ENCODE measurements at regions not wholly inside any gene's neighbourhood (a gene's known extent, or its start where the extent isn't known, plus 50 kb on each side); places are given as distances from the start of the nearest gene placed in this dataset.
A peak's percentile ranks its signal among the peaks of the same experiment; 100 is the strongest.

GRCh38 chr2:133712369-133712768, 144.1 kb upstream of the NCKAP5 start:
- H2BK120ac ChIP-seq (ENCODE audit: low read depth, low read length, poor library complexity, severe bottlenecking): no peak overlapping the region
- no CpG with 5 or more reads among the region's 3 CpGs for WGBS (ENCODE audit: extremely low coverage, insufficient read length, low lambda C conversion rate)
- DNase-seq: no peak
- no peak overlapping the region for H4K5ac ChIP-seq (ENCODE audit: insufficient read length, low read depth, low read length)
- H4K20me1 ChIP-seq (ENCODE audit: control insufficient read depth, insufficient read depth, insufficient read length): no peaks in the 10 kb centered on the region
- no peaks in the 10 kb centered on the region; the same call in 1 of the 2 replicates for H3K27me3 Mint-ChIP-seq (ENCODE audit: low read depth)
- peak overlapping the region in 1 of 3 experiments; percentile 41; a peak in 1 of 7 replicates for H3K27ac Mint-ChIP-seq
- H2BK15ac ChIP-seq (ENCODE audit: low read depth, low read length): no peak overlapping the region
- H2AK5ac ChIP-seq (ENCODE audit: insufficient read length, low read length): no peak overlapping the region
- TF ChIP-seq CTCF (conservative IDR thresholded peaks at IDR 0.05): no peak
- no peak overlapping the region for H3K23ac ChIP-seq (ENCODE audit: insufficient read length, low read depth, low read length)
- H3K4me1 ChIP-seq (ENCODE audit: insufficient read depth, low read length): no peaks in the 10 kb centered on the region; the same call in 1 of the 2 replicates
- H3K4ac ChIP-seq (ENCODE audit: low read depth, low read length): no peak overlapping the region
- H3T11ph ChIP-seq (ENCODE audit: low read length): no peak overlapping the region
- peaks cover 7 to 15% of the 10 kb centered on the region in 2 experiments for H3K4me1 Mint-ChIP-seq
- H3K4me2 ChIP-seq (ENCODE audit: insufficient read depth, insufficient read length, low read length): no peak overlapping the region
- no peak overlapping the region for H3K56ac ChIP-seq (ENCODE audit: insufficient read length, low read depth, low read length)
- no peak overlapping the region for H4K8ac ChIP-seq (replicated peaks; ENCODE audit: insufficient read length, low read depth, low read length)
- H2BK12ac ChIP-seq (ENCODE audit: insufficient read length, low read depth, low read length): no peak overlapping the region
- H3K79me1 ChIP-seq (ENCODE audit: insufficient read depth, low read depth, low read length, poor library complexity, severe bottlenecking): no peaks in the 10 kb centered on the region
- H3K9ac ChIP-seq (ENCODE audit: extremely low read depth, insufficient read length, low read length): no peak overlapping the region
- peaks cover 5 to 16% of the 10 kb centered on the region in 2 experiments for H3K9me3 Mint-ChIP-seq
- no peak overlapping the region for H2BK5ac ChIP-seq (ENCODE audit: insufficient read length, low read length)
- H3K18ac ChIP-seq (ENCODE audit: insufficient read length, low read depth, low read length): no peak overlapping the region
- no peaks in the 10 kb centered on the region for H3K79me2 ChIP-seq (ENCODE audit: insufficient read depth, low read length)
- H3K27ac ChIP-seq (ENCODE audit: insufficient read length, low read depth, low read length): no peak overlapping the region
- H3K4me3 Mint-ChIP-seq: no peak overlapping the region
- no peak overlapping the region for H3K14ac ChIP-seq (ENCODE audit: insufficient read depth, low read length)
- H2BK20ac ChIP-seq (ENCODE audit: low read depth, low read length, poor library complexity, severe bottlenecking): no peak overlapping the region
- H3K27me3 ChIP-seq (ENCODE audit: insufficient read depth, low read length): no peaks in the 10 kb centered on the region
- H2AFZ ChIP-seq (ENCODE audit: low read length): no peak overlapping the region
- H3K36me3 Mint-ChIP-seq (ENCODE audit: insufficient read depth in 1 of 3, low read depth in 3 of 3): peaks cover 0 to 10% (median 10%) of the 10 kb centered on the region in 3 experiments; a peak in 5 of 7 replicates
- H4K91ac ChIP-seq (ENCODE audit: insufficient read length, low read depth, low read length): no peak overlapping the region
- no peaks in the 10 kb centered on the region for H3K9me3 ChIP-seq (ENCODE audit: control insufficient read depth, low read depth, low read length)
- no peaks in the 10 kb centered on the region for H3K23me2 ChIP-seq (ENCODE audit: insufficient read length, low read depth, low read length, poor library complexity, severe bottlenecking)
